ENCODE measurements at regions not wholly inside any gene's neighbourhood (a gene's known extent, or its start where the extent isn't known, plus 50 kb on each side); places are given as distances from the start of the nearest gene placed in this dataset.

DNA sequence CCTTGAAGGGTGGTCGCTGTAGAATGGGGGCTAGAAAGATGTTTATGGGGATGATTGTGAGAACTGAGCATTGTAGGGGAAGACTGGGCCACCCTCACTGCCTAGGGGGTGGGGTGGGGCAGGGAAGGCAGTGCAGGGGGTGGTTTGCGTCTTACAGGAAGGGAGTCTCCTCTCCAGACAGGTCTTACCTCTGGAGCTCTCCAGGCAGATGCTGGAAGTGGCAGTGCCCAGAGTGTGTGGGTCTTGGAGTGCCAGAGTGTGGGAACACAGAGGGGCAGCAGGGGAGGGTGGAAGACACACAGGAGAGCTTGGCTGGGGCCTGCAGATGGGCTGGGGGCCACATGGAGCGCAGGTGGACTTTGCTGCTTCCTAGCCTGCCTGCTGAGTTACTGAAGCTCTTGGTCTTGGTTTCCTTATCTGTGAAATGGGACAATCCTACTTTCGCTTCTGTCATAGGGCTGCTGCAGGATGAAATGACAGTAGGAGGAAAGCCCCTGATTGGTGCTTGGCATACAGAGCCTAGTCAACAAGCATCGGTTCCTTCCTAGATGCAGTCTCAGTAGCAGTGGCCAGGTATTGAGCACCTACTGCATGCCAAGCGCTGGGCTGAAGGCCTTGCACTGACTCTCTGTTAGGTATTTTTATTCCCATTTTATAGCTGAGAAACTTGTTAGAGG, 118.3 kb downstream of the SLC25A47 start:
- TF ChIP-seq, protein P1, sequence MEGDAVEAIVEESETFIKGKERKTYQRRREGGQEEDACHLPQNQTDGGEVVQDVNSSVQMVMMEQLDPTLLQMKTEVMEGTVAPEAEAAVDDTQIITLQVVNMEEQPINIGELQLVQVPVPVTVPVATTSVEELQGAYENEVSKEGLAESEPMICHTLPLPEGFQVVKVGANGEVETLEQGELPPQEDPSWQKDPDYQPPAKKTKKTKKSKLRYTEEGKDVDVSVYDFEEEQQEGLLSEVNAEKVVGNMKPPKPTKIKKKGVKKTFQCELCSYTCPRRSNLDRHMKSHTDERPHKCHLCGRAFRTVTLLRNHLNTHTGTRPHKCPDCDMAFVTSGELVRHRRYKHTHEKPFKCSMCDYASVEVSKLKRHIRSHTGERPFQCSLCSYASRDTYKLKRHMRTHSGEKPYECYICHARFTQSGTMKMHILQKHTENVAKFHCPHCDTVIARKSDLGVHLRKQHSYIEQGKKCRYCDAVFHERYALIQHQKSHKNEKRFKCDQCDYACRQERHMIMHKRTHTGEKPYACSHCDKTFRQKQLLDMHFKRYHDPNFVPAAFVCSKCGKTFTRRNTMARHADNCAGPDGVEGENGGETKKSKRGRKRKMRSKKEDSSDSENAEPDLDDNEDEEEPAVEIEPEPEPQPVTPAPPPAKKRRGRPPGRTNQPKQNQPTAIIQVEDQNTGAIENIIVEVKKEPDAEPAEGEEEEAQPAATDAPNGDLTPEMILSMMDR (IDR thresholded peaks at IDR 0.05): no peak
- TF ChIP-seq POLR2AphosphoS5 (IDR thresholded peaks at IDR 0.05) (no peak), POLR2A (IDR thresholded peaks at IDR 0.05) (no peak), EP300 (IDR thresholded peaks at IDR 0.05) (no peak)
